ENCODE measurements at regions not wholly inside any gene's neighbourhood (a gene's known extent, or its start where the extent isn't known, plus 50 kb on each side); places are given as distances from the start of the nearest gene placed in this dataset.
"Not testable (repeated sequence)": the region's sequence is repeated elsewhere in the genome, so short reads cannot be mapped to it uniquely, and the experiment has no call there.

- H3K27ac ChIP-seq: no peak overlapping the region
These were observed 101.6 kb upstream of the SLC1A4 start for GRCh38 chr2:64887565-64887964.

GRCh38 chr2:64888591-64889309 lies 100.4 kb upstream of the SLC1A4 start:
- no peak for TF ChIP-seq POLR2A (IDR thresholded peaks at IDR 0.05)
- TF ChIP-seq, protein P1, sequence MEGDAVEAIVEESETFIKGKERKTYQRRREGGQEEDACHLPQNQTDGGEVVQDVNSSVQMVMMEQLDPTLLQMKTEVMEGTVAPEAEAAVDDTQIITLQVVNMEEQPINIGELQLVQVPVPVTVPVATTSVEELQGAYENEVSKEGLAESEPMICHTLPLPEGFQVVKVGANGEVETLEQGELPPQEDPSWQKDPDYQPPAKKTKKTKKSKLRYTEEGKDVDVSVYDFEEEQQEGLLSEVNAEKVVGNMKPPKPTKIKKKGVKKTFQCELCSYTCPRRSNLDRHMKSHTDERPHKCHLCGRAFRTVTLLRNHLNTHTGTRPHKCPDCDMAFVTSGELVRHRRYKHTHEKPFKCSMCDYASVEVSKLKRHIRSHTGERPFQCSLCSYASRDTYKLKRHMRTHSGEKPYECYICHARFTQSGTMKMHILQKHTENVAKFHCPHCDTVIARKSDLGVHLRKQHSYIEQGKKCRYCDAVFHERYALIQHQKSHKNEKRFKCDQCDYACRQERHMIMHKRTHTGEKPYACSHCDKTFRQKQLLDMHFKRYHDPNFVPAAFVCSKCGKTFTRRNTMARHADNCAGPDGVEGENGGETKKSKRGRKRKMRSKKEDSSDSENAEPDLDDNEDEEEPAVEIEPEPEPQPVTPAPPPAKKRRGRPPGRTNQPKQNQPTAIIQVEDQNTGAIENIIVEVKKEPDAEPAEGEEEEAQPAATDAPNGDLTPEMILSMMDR (IDR thresholded peaks at IDR 0.05): peak in 2 of 6 experiments; percentile 15 to 32
- DNase-seq: peak in 1 of 7 donors; percentile 35
- intact Hi-C loops (cut with DNase I): no loop called here

More at GRCh38 chr2:64887565-64887964, 101.6 kb upstream of the SLC1A4 start:
- TF ChIP-seq POLR2A (IDR thresholded peaks at IDR 0.05): no peak
- TF ChIP-seq, protein P1 (IDR thresholded peaks at IDR 0.05): no peak
- intact Hi-C loops (cut with DNase I): no loop called here
- H3K4me3 ChIP-seq: no peak overlapping the region
- DNase-seq: no peak
- H3K27me3 ChIP-seq: no peaks in the 10 kb centered on the region
- no peaks in the 10 kb centered on the region for H3K9me3 ChIP-seq (replicated peaks in 1 of 3)
- WGBS, 4 donors: 85 to 88% (median 86%) methylated on average over 4 to 5 of the region's 5 CpGs
- H3K4me1 ChIP-seq (replicated peaks in 1 of 2): no peaks in the 10 kb centered on the region
- no peaks in the 10 kb centered on the region for H3K36me3 ChIP-seq (replicated peaks in 1 of 2)

DNA sequence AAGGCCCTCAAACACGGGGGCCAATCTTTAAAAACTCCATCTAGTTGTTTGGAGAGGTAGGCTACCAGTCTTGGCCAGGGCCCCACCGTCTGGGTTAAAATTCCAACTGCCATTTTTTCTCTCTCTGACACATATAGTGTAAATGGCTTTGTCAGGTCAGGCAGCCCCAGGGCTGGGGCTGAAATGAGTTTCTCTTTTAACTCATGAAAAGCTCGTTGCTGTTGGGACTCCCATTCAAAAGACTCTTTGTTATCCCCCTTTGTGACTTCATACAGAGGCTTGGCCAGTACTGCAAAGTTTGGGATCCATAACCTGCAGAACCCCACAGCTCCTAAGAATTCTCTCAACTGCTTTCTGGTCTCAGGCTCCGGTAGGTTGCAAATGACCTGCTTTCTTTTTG lies 99.4 kb upstream of the SLC1A4 start:
- Histone ChIP-seq H3K27me3 (no peaks in the 10 kb centered on the region), H3K9me3 (replicated peaks in 1 of 3) (no peaks in the 10 kb centered on the region), H3K4me3 (no peak overlapping the region), H3K4me1 (replicated peaks in 1 of 2) (no peaks in the 10 kb centered on the region), H3K36me3 (replicated peaks in 1 of 2) (no peaks in the 10 kb centered on the region), H3K27ac (no peak overlapping the region)
- intact Hi-C loops (cut with DNase I): no loop called here
- no peak for DNase-seq
- no peak for TF ChIP-seq POLR2A (IDR thresholded peaks at IDR 0.05)
- TF ChIP-seq, protein P1 (IDR thresholded peaks at IDR 0.05): no peak
- WGBS, 4 donors: 74 to 79% (median 77%) methylated on average over 3 to 4 of the region's 4 CpGs

More at GRCh38 chr2:64888591-64889309, 100.4 kb upstream of the SLC1A4 start:
- Histone ChIP-seq H3K27ac (no peak overlapping the region), H3K9me3 (replicated peaks in 1 of 3) (no peaks in the 10 kb centered on the region), H3K36me3 (replicated peaks in 1 of 2) (no peaks in the 10 kb centered on the region), H3K4me3 (no peak overlapping the region), H3K27me3 (no peaks in the 10 kb centered on the region), H3K4me1 (replicated peaks in 1 of 2) (no peaks in the 10 kb centered on the region)
- WGBS, 4 donors: 76 to 80% (median 76%) methylated on average over 9 to 11 of the region's 11 CpGs

DNA sequence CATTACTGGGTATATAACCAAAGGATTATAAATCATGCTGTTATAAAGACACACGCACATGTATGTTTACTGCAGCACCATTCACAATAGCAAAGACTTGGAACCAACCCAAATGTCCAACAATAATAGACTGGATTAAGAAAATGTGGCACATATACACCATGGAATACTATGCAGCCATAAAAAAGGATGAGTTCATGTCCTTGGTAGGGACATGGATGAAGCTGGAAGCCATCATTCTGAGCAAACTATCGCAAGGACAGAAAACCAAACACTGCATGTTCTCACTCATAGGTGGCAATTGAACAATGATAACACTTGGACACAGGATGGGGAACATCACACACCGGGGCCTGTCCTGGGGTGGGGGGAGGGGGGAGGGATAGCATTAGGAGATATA lies 92.6 kb upstream of the SLC1A4 start:
- intact Hi-C loops (cut with DNase I); H3K27me3 ChIP-seq; H3K9me3 ChIP-seq (replicated peaks in 1 of 3); H3K4me1 ChIP-seq (replicated peaks in 1 of 2); DNase-seq; H3K4me3 ChIP-seq; H3K36me3 ChIP-seq (replicated peaks in 1 of 2); H3K27ac ChIP-seq: not testable (repeated sequence)
- 85 to 95% (median 91%) methylated on average over 2 to 3 of the region's 3 CpGs for WGBS, 4 donors
